ENCODE measurements at regions not wholly inside any gene's neighbourhood (a gene's known extent, or its start where the extent isn't known, plus 50 kb on each side); places are given as distances from the start of the nearest gene placed in this dataset.

DNA sequence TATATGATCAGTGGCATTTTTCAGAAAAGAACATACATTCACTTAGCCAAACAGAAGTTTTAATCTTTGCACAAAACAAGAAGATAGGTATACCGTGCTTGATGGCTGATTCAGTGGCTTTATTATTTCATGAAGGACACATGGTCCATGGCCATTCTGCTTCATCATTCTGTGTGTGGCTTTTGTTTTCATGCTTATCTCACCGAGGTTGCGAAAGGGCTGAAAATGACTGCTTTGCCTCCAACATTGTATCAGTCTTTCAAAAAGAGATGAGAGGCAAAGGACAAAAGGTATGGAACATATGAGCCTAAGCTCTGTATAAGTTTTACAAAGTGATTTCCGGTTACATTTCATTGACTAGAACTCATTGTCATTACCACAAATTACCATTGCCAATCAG lies 541.1 kb downstream of the RAB28 start:
- TF ChIP-seq CTCF (IDR thresholded peaks at IDR 0.05) (no peak), POLR2A (IDR thresholded peaks at IDR 0.05) (no peak)
